ENCODE measurements at regions not wholly inside any gene's neighbourhood (a gene's known extent, or its start where the extent isn't known, plus 50 kb on each side); places are given as distances from the start of the nearest gene placed in this dataset.

DNA sequence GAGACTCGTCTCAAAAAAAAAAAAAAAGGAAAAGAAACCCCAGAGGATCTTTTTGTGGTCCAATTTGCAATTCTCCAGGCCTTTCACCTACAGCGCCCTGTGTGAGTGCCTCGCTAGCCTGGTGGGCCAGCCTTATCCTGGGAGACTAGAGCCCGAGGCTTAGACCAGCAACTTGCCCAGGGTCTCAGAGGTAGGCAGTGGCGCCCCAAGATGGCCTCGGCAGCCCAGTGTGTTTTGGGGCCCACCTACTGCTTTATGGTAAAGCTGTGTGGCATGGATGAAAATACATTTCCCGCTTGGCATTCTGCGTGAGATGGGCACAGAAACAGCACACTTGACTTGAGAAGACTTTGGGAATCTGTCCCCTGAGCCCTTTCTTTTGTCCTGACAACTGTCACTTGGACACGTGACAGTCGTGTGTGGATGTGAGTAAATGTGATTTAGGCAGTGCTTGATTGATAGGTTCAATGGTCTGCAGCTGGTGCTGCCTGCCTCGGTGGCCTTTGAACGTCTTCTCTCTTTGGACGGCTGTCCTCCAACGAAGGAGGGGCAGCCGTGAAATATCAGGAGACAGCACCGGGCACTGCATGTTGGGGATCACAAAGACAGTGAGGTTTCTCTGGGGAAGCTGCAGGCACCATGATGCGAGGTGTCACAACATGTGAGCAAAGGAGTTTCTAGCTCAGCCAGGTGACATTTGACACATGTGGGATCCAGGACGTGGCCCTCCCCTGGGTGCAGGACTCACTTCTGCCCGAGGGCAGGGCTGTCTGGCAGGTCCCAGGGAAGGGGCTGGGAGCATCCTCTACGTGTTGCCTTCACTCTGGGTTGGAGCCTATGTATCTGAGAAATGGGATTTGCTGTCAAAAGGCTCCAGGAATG is 209.5 kb upstream of the TWIST2 start:
- TF ChIP-seq POLR2A (IDR thresholded peaks at IDR 0.05): no peak
- TF ChIP-seq, protein P1, sequence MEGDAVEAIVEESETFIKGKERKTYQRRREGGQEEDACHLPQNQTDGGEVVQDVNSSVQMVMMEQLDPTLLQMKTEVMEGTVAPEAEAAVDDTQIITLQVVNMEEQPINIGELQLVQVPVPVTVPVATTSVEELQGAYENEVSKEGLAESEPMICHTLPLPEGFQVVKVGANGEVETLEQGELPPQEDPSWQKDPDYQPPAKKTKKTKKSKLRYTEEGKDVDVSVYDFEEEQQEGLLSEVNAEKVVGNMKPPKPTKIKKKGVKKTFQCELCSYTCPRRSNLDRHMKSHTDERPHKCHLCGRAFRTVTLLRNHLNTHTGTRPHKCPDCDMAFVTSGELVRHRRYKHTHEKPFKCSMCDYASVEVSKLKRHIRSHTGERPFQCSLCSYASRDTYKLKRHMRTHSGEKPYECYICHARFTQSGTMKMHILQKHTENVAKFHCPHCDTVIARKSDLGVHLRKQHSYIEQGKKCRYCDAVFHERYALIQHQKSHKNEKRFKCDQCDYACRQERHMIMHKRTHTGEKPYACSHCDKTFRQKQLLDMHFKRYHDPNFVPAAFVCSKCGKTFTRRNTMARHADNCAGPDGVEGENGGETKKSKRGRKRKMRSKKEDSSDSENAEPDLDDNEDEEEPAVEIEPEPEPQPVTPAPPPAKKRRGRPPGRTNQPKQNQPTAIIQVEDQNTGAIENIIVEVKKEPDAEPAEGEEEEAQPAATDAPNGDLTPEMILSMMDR (IDR thresholded peaks at IDR 0.05): no peak
